Left lung (tissue), 4 donors: ENCODE measurements at regions not wholly inside any gene's neighbourhood (a gene's known extent, or its start where the extent isn't known, plus 50 kb on each side); places are given as distances from the start of the nearest gene placed in this dataset.

Experiments used
- ATAC-seq: fragments of 200-7000 bp; cut with Tn5 transposase; one replicate; pipeline ENCODE4 v1.9.1; 2020; ENCODE audit warnings: moderate library complexity
- DNase-seq, 4 donors: peaks; one replicate each; pipeline ENCODE4 v3.0.0-alpha.2; 2013 to 2020
- H3K27ac ChIP-seq, 2 donors: fragments of 200-600 bp; sonication (generic) in 1 of 2; one replicate each; pipeline versions ENCODE4 v1.5.0 to v1.8.0; 2020 to 2021
- H3K27me3 ChIP-seq, 2 donors: fragments of 200-600 bp; sonication (generic) in 1 of 2; one replicate each; pipeline versions ENCODE4 v1.5.0 to v1.8.0; 2020 to 2021
- H3K36me3 ChIP-seq, 2 donors: fragments of 200-600 bp; sonication (generic) in 1 of 2; one replicate each; pipeline versions ENCODE4 v1.5.0 to v1.8.0; 2020 to 2021
- H3K4me1 ChIP-seq, 2 donors: fragments of 200-600 bp; one replicate each; pipeline ENCODE4 v1.8.0; 2021
- H3K4me3 ChIP-seq, 2 donors: fragments of 200-600 bp; sonication (generic) in 1 of 2; one replicate each; pipeline versions ENCODE4 v1.5.0 to v1.8.0; 2020 to 2021; ENCODE audit warnings: mild to moderate bottlenecking in 1 of 2
- H3K9me3 ChIP-seq, 2 donors: fragments of 200-600 bp; sonication (generic) in 1 of 2; one replicate each; pipeline versions ENCODE4 v1.5.0 to v1.8.0; 2020 to 2021
- intact Hi-C, 2 donors: fragments of 100-400 bp; cut with DNase I; formaldehyde crosslinking; loops; one replicate each; pipeline versions ENCODE4 v1.11.2 to v1.14.2; 2022
- TF ChIP-seq, protein P1 (sequence below), 2 donors: fragments of 200-600 bp; sonication (generic) in 1 of 2; IDR thresholded peaks; one replicate each; pipeline versions ENCODE4 v1.5.0 to v1.8.0; 2021; ENCODE audit warnings: antibody characterized with exemption in 2 of 2
- donor health status: DM: no; HTN: yes; CAD: no.
- donor health status: DM: no; HTN: no; CAD: no.

DNA sequence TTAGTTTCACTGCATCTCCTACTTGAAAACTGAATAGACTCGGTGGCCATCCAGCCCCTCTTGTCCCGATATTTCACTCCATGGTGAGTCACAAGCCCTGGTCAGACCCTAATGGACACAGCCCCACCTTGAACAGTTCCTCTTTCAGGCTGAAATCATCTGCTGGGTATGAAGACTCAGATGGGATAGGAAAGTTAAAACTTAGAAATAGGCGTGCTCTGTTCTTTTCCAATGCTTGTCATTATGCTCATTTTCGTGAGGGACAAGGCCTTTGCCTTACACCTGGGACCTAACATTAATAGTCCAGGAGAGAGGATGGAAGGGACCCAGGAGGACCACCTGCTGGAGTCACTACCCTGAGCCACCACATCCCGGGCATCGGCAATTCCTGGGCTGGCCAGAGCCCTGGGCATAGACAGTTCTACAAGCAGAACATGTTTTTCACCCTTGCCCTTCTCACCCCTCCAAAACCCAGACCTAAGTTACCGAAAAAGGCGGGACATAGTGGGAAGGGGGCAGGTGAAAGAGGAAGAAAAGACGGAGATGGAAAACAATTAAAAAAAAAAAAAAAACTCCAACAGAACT lies 278.3 kb downstream of the SOX9 start:
- no peak for ATAC-seq
- no peak for DNase-seq
- no peaks in the 10 kb centered on the region for H3K36me3 ChIP-seq
- H3K27me3 ChIP-seq: no peaks in the 10 kb centered on the region
- no peaks in the 10 kb centered on the region for H3K4me1 ChIP-seq
- intact Hi-C loops: no loop called here
- no peaks in the 10 kb centered on the region for H3K9me3 ChIP-seq
- TF ChIP-seq, protein P1, sequence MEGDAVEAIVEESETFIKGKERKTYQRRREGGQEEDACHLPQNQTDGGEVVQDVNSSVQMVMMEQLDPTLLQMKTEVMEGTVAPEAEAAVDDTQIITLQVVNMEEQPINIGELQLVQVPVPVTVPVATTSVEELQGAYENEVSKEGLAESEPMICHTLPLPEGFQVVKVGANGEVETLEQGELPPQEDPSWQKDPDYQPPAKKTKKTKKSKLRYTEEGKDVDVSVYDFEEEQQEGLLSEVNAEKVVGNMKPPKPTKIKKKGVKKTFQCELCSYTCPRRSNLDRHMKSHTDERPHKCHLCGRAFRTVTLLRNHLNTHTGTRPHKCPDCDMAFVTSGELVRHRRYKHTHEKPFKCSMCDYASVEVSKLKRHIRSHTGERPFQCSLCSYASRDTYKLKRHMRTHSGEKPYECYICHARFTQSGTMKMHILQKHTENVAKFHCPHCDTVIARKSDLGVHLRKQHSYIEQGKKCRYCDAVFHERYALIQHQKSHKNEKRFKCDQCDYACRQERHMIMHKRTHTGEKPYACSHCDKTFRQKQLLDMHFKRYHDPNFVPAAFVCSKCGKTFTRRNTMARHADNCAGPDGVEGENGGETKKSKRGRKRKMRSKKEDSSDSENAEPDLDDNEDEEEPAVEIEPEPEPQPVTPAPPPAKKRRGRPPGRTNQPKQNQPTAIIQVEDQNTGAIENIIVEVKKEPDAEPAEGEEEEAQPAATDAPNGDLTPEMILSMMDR (IDR thresholded peaks at IDR 0.05): no peak
- no peak overlapping the region for H3K4me3 ChIP-seq
- H3K27ac ChIP-seq: no peak overlapping the region

DNA sequence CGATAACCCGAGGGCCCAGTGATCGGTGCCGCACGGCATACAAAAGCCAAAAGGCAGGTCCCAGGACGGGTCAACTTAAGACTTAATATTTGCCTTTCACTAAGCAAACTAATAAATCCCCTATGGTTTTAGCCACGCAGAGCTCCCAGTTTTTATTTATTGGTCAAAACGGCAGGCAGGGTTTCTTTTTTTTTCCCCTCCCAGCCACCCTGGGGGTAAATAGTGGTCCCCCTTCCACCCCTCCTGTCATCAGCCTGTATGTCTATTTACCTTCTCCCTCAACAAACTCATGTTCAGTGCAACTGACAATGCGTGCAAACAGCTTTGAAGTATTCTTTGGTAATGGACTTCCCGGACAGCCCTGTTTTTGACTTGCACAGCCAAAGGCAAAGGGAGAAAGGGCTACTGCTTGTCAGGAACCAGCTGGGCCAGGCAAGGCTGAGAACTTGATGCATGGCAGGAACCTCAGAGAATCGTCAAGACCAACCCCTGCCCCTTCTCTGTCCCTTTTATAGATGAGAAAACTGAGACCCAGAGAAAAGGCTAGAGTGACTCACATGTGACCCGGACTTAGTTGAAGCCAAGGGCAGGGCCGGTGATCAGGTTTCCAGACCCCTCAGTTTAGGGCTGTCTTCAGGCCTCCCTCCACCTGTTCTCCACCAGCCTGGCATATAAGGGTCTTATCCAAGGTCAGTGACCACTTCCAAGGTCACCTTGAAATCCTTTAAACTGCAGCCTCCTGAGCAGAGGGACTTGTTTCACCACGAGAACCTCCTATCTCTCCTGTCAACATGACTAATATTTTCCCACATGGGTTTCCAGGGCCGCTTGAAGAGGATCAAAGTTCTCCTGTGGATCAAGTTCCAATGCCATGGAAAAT lies 279.0 kb downstream of the SOX9 start:
- intact Hi-C loops: no loop called here
- no peaks in the 10 kb centered on the region for H3K4me1 ChIP-seq
- no peak overlapping the region for H3K4me3 ChIP-seq
- no peaks in the 10 kb centered on the region for H3K9me3 ChIP-seq
- DNase-seq: no peak
- no peak overlapping the region for H3K27ac ChIP-seq
- no peak for ATAC-seq
- H3K27me3 ChIP-seq: no peaks in the 10 kb centered on the region
- TF ChIP-seq, protein P1 (IDR thresholded peaks at IDR 0.05): no peak
- H3K36me3 ChIP-seq: no peaks in the 10 kb centered on the region

DNA sequence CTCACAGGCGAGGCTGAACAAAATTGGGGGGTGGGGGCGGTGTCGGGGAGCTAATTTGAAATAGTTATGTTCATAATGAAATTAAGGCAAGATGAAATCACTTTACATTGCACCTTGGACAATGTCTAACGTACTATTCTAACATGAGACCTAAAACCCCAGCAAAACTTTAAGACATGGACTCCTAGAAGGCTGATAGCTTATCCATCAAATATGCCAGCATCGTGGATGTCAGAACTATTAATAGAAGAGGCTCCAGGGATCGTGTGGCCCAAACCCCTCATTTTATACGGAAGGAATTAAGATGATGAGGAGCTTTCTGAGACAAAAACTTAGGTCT lies 279.6 kb downstream of the SOX9 start:
- Histone ChIP-seq H3K4me1 (no peaks in the 10 kb centered on the region), H3K4me3 (no peak overlapping the region), H3K9me3 (no peaks in the 10 kb centered on the region), H3K27ac (no peak overlapping the region), H3K27me3 (no peaks in the 10 kb centered on the region), H3K36me3 (no peaks in the 10 kb centered on the region)
- DNase-seq: no peak
- ATAC-seq: no peak
- TF ChIP-seq, protein P1 (IDR thresholded peaks at IDR 0.05): no peak
- intact Hi-C loops: no loop called here

DNA sequence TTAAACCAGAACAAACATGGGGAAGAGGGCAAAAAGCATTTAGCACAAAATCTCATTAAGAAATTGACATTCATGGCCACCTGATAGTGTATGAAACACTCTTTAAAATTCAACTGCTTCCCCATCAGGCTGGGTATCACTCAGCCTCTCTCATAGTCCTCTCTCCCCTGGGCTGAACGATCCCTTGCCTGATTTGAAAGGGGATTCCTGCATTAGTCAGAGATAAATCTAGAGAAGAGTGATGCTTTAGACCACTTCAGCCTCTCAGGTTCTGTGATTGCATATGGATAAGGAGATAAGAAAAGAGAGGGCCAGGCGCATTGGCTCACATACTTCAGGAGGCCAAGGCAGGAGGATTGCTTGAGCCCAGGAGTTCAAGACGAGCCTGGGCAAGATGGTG lies 280.0 kb downstream of the SOX9 start:
- no peaks in the 10 kb centered on the region for H3K36me3 ChIP-seq
- TF ChIP-seq, protein P1 (IDR thresholded peaks at IDR 0.05): no peak
- DNase-seq (no peak), ATAC-seq (no peak)
- intact Hi-C loops: no loop called here
- no peak overlapping the region for H3K4me3 ChIP-seq
- H3K27ac ChIP-seq: no peak overlapping the region
- no peaks in the 10 kb centered on the region for H3K27me3 ChIP-seq
- H3K4me1 ChIP-seq: no peaks in the 10 kb centered on the region
- H3K9me3 ChIP-seq: no peaks in the 10 kb centered on the region

DNA sequence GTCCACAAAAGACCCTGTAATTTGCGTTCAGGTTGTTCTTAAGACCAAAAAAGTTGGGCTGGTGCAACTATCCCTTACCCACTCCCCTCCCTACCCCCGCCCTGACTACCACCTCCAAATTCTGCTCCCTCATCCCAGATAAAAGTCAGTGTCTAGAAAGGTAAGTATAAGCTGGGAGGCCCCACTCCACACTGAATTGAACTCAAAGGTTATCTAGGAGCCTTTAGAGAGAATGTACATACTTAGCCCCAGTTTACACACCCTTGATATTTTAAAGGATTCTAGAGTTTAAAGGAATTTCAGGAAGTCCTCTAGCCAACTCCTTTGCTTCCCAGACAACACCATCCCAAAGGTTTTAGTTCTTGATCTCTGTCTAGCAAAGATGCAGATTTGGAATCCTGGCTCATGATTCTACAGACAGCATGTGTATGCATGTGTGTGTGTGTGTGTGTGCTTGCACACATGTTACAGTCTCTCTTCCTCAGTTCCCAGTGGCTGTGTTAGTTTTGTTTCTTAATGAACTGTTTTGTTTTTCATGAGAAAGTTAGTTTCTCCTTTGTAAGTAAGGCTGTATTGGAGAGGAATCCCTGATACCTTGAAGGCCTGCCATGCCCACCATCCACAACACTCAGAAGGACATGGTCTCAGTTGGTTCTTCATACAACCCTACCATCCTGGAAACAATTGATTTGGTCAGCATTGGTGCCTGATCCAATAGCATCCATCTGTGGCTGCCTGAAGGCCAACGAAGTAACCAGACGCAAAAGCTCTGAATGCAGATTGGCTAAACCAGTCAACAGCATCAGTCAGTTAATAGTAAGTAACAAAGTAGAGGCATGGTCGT lies 281.3 kb downstream of the SOX9 start:
- DNase-seq (no peak), ATAC-seq (peak; percentile 71)
- TF ChIP-seq, protein P1 (IDR thresholded peaks at IDR 0.05): no peak
- H3K4me1 ChIP-seq: no peaks in the 10 kb centered on the region
- H3K36me3 ChIP-seq: no peaks in the 10 kb centered on the region
- no peaks in the 10 kb centered on the region for H3K27me3 ChIP-seq
- H3K4me3 ChIP-seq: no peak overlapping the region
- H3K9me3 ChIP-seq: no peaks in the 10 kb centered on the region
- intact Hi-C loops: no loop called here
- H3K27ac ChIP-seq: no peak overlapping the region
